GM12878 (cell line): ENCODE measurements at regions not wholly inside any gene's neighbourhood (a gene's known extent, or its start where the extent isn't known, plus 50 kb on each side); places are given as distances from the start of the nearest gene placed in this dataset.

Experiments used
- ATAC-seq: fragments of 200-7000 bp; cut with Tn5 transposase; 3 replicates; pipeline ENCODE4 v1.9.1; 2020; ENCODE audit warnings: mild to moderate bottlenecking, moderate library complexity
- BruUV-seq: library from RNA; stranded (reverse); fragments of 400-500 nt; replicated peaks from 2 replicates; lab custom pipeline; 2021; lab: Mats Ljungman, UMichigan
- CTCF ChIA-PET: fragments of 300-600 bp; sonication (Branson Sonifier 250); formaldehyde crosslinking; extraction: SDS; loops from one replicate; lab custom pipeline; 2021; ENCODE audit warnings: inconsistent platforms; lab: Yijun Ruan, JAX
- POLR2A ChIA-PET: fragments of 350-600 bp; formaldehyde crosslinking; extraction: SDS; loops from one replicate; lab custom pipeline; 2021; ENCODE audit warnings: inconsistent platforms; lab: Charles Lee
- RAD21 ChIA-PET: fragments of 300-600 bp; sonication (Branson Sonifier 250); formaldehyde crosslinking; loops from one replicate; lab custom pipeline; 2023; ENCODE audit warnings: antibody characterized with exemption; ENCODE audit not compliant: unreplicated experiment; lab: Charles Lee
- SMC1A ChIA-PET: fragments of 300-600 bp; sonication (Branson Sonifier 250); formaldehyde crosslinking; loops from one replicate; lab custom pipeline; 2023; ENCODE audit not compliant: unreplicated experiment, uncharacterized antibody; lab: Charles Lee
- DNase-seq: peaks from one replicate; pipeline ENCODE4 v3.0.0-alpha.2; 2011; ENCODE audit warnings: low read depth, low spot score
- FAIRE-seq: peaks from 3 replicates; lab custom pipeline; 2011; peaks lifted over from hg19 to GRCh38; lab: Jason Lieb, UNC
- H2AFZ ChIP-seq: 2 replicates; pipeline ENCODE4 v1.6.0; 2011; ENCODE audit warnings: low read depth, low read length, control low read depth; ENCODE audit not compliant: control insufficient read depth
- H3K27ac ChIP-seq: 2 replicates; pipeline ENCODE4 v1.5.1; 2011; ENCODE audit warnings: control low read depth; ENCODE audit not compliant: control insufficient read depth, insufficient read depth
- H3K27me3 ChIP-seq, 2 experiments: replicated peaks in 1 of 2; 2 replicates each; pipeline versions ENCODE4 v1.6.0 to v1.6.1; 2011; ENCODE audit warnings: low read length in 1 of 2; ENCODE audit not compliant: control insufficient read depth in 2 of 2, insufficient read depth in 2 of 2
- H3K36me3 ChIP-seq, 2 experiments: 2 replicates each; pipeline ENCODE4 v1.5.1; 2011; ENCODE audit warnings: low read length in 1 of 2; ENCODE audit not compliant: control insufficient read depth in 2 of 2, insufficient read depth in 2 of 2
- H3K4me1 ChIP-seq: 2 replicates; pipeline ENCODE4 v1.6.1; 2011; ENCODE audit warnings: mild to moderate bottlenecking, low read length, moderate library complexity, mixed read lengths; ENCODE audit not compliant: control insufficient read depth, insufficient read depth
- H3K4me2 ChIP-seq: 2 replicates; pipeline ENCODE4 v1.6.0; 2011; ENCODE audit warnings: control low read depth; ENCODE audit not compliant: control insufficient read depth, insufficient read depth
- H3K4me3 ChIP-seq: fragments of 200-600 bp; sonication (generic); 2 replicates; pipeline ENCODE4 v1.5.1; 2016
- H3K79me2 ChIP-seq: 2 replicates; pipeline ENCODE4 v1.6.0; 2011; ENCODE audit warnings: low read length; ENCODE audit not compliant: control insufficient read depth, insufficient read depth
- H3K9ac ChIP-seq: 2 replicates; pipeline ENCODE4 v1.8.0; 2011; ENCODE audit warnings: low read length, control low read depth, mixed read lengths; ENCODE audit not compliant: control insufficient read depth, insufficient read depth
- H3K9me3 ChIP-seq: replicated peaks from 3 replicates; pipeline ENCODE4 v1.5.1; 2011; ENCODE audit warnings: mild to moderate bottlenecking, low read length; ENCODE audit not compliant: control insufficient read depth, insufficient read depth
- H4K20me1 ChIP-seq: 2 replicates; pipeline ENCODE4 v1.6.0; 2011; ENCODE audit not compliant: control insufficient read depth, insufficient read depth
- BRCA1 ChIP-seq: IDR thresholded peaks from 2 replicates; pipeline ENCODE4 v1.6.1; 2011; ENCODE audit warnings: low read depth, low read length, improper control_type of control experiment
- IRF5 ChIP-seq: fragments of 450-650 bp; IDR thresholded peaks from 2 replicates; pipeline ENCODE4 v1.6.1; 2017; ENCODE audit warnings: borderline replicate concordance
- NR2C2 ChIP-seq: IDR thresholded peaks from 2 replicates; pipeline ENCODE4 v1.6.1; 2011; ENCODE audit warnings: borderline replicate concordance, low read depth; ENCODE audit not compliant: control insufficient read depth, insufficient read length
- POLR2A ChIP-seq: IDR thresholded peaks from 2 replicates; pipeline ENCODE4 v1.6.1; 2011; ENCODE audit warnings: low read depth, mild to moderate bottlenecking, low read length
- RB1 ChIP-seq: fragments of 450-650 bp; formaldehyde crosslinking; IDR thresholded peaks from 2 replicates; pipeline ENCODE4 v1.6.1; 2017; ENCODE audit warnings: mild to moderate bottlenecking, borderline replicate concordance
- YBX1 ChIP-seq: fragments of 450-650 bp; IDR thresholded peaks from 2 replicates; pipeline ENCODE4 v1.6.1; 2016; ENCODE audit warnings: antibody characterized with exemption
- ZBTB4 ChIP-seq: fragments of 450-650 bp; formaldehyde crosslinking; IDR thresholded peaks from 2 replicates; pipeline ENCODE4 v1.4.0; 2022; ENCODE audit warnings: mild to moderate bottlenecking, moderate library complexity
- WGBS: methylation state at CpG from one replicate; pipeline ENCODE4 v1.1.6; 2016; ENCODE audit warnings: low lambda C conversion rate; ENCODE audit not compliant: insufficient replicate concordance, insufficient coverage; ENCODE audit errors: missing lambda C conversion rate; 5-methylcytosine and 5-hydroxymethylcytosine counted together
- in situ Hi-C: fragments of 300-500 bp; cut with MboI; formaldehyde crosslinking; loops from 9 replicates; pipeline ENCODE4 v1.14.3; 2018; ENCODE audit warnings: mixed read lengths
- intact Hi-C: fragments of 100-400 bp; cut with micrococcal nuclease; formaldehyde crosslinking; loops from one replicate; pipeline ENCODE4 v1.14.2; 2022; ENCODE audit not compliant: unreplicated experiment

DNA sequence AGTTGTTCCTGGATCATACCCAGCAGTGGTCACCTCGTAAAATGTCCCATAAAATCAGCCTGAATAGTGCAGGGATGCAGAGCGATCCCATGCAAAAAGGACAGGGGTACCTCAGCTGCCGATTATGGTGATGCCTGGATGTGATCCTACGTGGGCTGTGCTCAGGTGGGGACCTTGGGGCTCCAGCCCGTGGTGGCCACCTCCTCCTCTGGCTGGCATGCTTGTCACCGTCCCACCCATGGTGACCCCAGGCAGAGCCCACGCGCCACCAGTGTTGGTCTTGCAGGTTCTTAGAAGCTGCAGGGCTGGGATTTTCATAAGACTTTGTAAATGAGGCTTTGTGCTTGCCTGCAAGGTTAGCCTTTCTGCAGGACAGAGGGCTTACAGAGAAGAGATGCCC, 97.2 kb downstream of the GLRX3 start:
- DNase-seq, result no peak
- Histone ChIP-seq H3K36me3 (no peaks in the 10 kb centered on the region), H3K27ac (no peak overlapping the region), H3K4me3 (no peak overlapping the region), H3K79me2 (no peaks in the 10 kb centered on the region), H4K20me1 (no peaks in the 10 kb centered on the region), H3K4me2 (no peak overlapping the region), H3K27me3 (no peaks in the 10 kb centered on the region), H3K9ac (no peak overlapping the region), H3K4me1 (no peaks in the 10 kb centered on the region), H2AFZ (no peak overlapping the region), H3K9me3 (no peaks in the 10 kb centered on the region)
- ChIA-PET SMC1A (no interaction called here), POLR2A (no interaction called here), RAD21 (no interaction called here), CTCF (no interaction called here)
- no peak for FAIRE-seq
- in situ Hi-C loops, result no loop called here
- TF ChIP-seq YBX1 (no peak), IRF5 (no peak), ZBTB4 (no peak), POLR2A (no peak), BRCA1 (no peak), NR2C2 (no peak), RB1 (no peak)
- ATAC-seq, result no peak
- WGBS, result 21% methylated on average over 8 of the region's 8 CpGs
- no TSS peak for BruUV-seq
- intact Hi-C loops, result no loop called here
